NCI-H524 (cell line): ENCODE measurements at regions not wholly inside any gene's neighbourhood (a gene's known extent, or its start where the extent isn't known, plus 50 kb on each side); places are given as distances from the start of the nearest gene placed in this dataset.

Source experiments
- DNase-seq, 2 experiments: peaks; one replicate each; lab custom pipeline; 2025; lab: John Stamatoyannopoulos, UW

DNA sequence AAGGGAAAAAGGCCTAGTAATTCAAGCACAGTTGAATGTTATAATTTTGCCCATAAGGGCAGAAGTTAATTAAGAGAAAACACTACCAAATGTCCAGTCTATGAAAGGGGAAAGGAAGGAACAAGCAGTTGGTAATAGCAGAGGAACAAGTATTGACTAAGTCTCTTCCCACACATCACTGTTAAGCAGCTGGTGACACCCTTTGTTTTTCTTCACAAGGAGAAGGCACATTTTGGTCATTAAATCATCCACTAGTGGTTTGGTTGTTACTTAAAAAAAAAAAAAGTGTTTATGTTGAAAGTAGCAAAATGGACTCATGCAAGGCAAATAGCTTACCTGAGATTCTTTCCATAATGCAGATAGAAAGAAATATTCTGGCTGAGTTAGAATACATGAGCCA lies 321.4 kb upstream of the NECTIN3 start:
- no peak for DNase-seq

DNA sequence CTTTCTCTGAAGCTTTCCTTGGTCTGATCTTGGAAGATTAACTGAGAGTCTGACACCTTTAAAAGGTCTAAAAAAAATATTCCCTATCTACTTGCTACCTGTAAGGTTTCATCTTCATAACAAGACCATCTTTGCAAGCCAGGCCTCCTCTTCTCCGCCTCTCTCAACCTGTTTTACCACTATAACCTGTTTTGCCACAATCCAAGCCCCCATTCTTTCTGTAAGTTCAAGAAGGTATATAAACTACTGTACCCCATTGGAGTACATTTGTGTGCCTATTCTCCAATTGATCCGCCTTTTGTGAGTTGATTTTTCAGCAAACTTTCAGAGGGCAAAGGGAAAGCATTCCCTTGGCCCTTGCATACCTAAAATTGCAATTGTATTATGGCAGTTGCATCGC lies 319.3 kb upstream of the NECTIN3 start:
- DNase-seq = no peak

DNA sequence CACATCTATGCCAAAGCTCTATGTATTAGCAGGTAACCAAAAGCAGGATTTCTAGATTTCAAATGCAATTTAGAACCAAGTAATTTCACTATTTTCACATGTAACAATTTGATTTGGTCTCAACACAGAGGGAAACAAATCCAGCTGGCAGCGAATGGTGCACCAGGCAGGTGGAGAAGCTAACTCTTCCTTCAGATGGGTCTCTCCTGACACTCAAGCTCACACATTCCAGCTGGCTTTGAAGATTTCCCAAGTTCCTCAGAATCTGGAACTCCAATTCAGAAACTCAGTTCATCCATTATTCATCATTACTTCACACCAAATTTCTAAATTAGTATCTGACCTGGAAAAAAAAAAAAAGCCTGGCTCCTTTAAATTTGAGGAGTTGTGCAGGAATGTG lies 318.1 kb upstream of the NECTIN3 start:
- no peak for DNase-seq

- DNase-seq = no peak
These were observed 317.3 kb upstream of the NECTIN3 start for GRCh38 chr3:110754212-110754916.

- DNase-seq = no peak
These were observed 316.3 kb upstream of the NECTIN3 start for GRCh38 chr3:110755345-110755744.

DNA sequence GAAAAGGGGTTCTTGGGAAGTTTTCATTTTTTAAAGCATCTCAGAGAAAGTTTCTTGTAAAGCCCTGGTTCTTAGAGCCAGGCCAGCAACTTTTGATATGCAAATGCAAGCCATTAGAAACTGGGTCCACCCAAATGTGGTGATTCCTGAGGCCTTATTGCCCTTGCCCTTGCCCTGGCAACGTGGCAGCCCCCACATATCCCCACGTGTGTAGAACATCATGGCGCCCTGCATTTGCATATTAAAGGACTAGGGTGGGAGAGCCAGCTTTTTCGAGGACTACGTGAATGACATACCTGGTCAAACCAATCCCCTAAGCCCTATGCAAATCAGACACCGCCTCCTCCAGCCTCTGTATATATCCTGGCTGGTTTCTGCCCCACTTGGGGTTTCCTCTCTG lies 314.9 kb upstream of the NECTIN3 start:
- no peak for DNase-seq

- DNase-seq = no peak
These were observed 313.4 kb upstream of the NECTIN3 start for GRCh38 chr3:110758208-110758607.

DNA sequence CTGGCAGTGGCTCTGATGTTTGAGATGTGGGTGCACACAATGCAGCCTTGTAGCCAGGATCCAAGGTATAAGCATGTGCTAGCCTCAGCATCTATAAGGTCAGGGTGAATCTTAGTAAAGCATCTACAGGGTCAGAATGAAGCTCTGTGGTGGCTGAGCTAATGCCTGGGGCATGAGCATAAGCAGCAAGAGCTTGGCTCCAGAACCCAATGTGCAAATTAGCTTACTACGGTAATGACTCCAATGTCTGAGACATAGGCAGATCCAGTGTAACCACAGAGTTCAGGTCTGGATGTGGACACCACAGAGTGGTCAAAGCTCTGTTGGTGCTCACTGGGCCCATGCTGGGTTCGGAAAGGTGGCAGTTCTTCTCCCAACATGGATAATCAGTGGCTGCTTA lies 304.5 kb upstream of the NECTIN3 start:
- no peak for DNase-seq

DNA sequence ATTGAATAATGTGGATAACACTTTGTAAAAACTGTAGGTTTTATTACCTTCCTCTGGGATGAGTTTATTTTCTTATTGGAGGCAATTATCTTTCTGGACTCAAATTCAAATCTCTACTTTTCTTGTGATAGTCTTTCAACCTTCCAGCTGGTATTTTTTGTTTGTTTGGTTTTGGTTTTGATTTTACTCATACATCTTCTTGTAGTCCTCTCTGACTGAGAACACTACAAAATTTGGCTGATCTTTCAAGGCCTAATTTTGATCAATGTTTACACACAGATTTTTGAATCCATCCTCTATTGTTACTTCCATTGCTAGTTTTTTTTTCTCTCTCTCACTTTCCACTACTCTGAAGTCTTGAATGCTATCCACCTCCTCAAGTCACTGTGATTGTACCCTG lies 303.8 kb upstream of the NECTIN3 start:
- no peak for DNase-seq

GRCh38 chr3:110773413-110773954 lies 298.1 kb upstream of the NECTIN3 start:
- no peak for DNase-seq

DNA sequence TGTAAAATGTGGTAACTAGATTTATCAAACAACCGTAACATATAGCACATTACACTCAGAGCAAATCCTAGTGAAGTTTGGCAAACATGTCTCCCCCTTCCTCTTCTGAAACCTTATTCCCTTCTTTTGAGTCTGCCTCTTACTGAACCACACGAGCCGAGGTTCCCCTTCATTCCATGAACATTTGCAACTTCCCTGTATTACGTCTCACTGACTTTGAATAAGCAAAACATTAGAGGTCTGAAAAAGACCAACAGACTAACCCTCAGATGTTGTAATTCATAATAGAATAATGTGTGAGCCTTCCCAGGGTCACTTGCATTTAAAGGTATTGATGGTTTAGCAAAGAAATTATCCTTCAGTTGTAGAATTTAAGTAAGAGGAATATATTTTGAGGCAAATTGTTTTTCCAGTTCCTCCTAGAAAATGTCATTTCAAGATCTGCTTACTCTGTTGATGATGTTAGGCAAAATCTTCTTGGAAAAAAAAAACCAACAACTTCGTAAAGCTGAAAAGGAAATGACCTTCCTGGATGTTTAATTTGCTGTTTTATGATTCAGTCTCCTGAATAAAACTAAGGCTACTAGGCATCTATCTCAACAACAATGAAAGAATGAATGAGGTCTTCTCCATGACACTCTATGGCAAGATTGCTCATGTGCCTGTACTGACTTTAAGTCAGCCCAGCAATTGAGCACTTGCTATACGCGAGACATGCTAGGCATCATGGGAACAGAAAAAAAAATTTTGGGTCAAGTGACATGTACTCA lies 296.9 kb upstream of the NECTIN3 start:
- no peak for DNase-seq

- no peak for DNase-seq
These were observed 292.0 kb upstream of the NECTIN3 start for GRCh38 chr3:110779581-110779980.

DNA sequence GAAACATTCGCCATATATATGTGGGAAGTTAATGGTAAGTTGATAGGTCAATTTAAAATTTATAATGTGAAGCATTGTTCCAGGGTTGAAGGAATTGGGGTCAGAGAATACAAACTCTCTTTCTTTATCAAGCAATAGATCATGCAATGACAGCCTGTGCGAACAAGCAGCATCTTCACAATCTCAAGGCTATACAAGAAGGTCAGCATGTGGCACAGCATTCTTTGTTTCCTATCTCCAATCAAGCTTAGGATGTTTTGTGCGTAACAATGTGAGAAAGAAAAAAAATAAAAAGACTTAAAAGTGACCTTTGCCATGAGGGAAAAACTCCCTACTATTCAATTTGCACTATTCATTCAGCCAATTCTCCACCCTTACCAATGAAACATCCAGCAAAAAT lies 288.1 kb upstream of the NECTIN3 start:
- DNase-seq = no peak

- no peak for DNase-seq
These were observed 282.8 kb upstream of the NECTIN3 start for GRCh38 chr3:110788794-110789193.

GRCh38 chr3:110789315-110789714 lies 282.3 kb upstream of the NECTIN3 start:
- DNase-seq = no peak

DNA sequence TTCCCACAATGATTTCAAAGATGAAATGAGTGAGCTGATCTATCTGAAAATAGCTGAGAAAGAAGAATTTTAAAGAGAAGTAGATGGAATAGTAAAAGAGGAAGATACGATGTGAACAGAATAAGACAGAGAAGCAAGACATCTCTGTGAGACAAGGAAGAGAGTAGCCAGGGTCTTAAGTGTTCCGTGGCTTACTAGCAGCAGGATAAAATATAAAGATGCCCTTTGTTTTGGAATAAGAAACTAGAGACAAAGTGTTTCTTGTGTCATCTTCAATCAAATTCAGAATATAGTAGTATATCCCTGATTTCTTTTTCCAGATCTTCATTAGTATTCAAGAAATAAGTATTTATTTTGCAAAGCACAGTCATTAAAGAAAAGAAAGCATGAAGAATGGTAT lies 281.0 kb upstream of the NECTIN3 start:
- no peak for DNase-seq

DNA sequence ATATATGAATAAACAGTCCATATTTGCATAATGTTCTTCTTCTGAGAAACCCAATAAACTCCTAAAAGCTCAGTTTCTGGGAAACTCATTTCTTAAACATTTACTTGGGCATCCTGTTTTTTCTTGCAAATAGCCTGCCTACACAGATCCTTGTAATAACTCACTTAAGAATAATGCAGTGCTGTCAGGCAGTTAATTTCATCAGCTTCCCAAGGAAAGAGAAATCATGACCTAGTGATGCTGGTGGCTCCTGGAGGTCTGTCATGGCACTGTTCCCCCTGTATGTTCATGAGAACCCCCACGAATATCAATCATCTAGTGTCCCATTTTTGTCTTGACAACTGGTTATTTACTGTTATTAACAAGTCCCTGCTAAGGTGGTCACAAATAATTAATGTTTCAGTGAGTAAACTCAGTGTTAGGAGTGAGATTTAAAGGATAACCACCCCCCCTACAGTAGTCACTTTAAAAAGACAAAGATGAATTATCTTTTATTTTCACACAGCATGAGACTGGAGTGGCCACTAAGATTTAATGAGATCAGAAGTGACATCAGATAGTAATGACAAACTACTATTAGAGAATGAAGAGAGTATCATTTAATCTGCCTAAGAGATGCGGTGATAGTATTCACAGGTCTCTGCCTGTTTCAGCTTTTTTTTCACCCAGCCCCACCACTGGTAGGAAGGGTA lies 279.5 kb upstream of the NECTIN3 start:
- DNase-seq = no peak

DNA sequence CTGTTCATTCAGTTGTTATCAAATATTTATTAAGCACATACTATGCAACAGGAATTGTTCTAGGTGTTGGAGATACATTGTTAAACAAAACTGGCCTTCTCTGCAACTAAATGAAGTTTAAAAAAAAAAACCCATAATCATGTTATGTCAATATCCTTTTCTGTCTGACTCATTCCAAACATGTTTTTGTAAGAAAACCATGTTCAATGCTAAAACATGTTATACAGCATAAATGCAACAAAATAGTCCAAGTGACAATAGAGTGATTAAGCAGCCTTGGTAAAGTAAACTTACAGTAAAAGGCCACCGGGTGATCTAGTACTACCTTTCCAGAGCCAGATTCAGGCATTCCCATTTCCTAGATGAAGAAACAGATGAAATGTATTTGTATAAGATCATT lies 278.0 kb upstream of the NECTIN3 start:
- DNase-seq = no peak

DNA sequence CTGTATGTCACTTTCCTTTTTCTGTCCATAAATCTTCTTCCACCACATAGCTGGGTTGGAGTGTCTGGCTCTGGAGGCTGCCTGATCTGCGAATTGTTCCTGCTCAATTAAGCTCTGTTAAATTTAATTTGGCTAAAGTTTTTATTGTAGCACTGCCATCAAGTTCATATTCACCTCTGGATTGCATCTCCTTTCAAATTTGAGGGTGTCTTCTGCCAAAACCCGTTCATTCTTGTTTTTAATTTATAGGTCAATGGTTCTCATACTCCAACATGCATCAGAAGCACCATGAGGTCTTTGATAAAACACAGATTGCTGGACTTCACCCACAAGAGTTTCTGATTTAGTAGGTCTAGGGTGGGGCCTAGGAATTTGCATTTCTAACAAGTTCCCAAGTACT lies 276.5 kb upstream of the NECTIN3 start:
- DNase-seq = no peak

- no peak for DNase-seq
These were observed 272.3 kb upstream of the NECTIN3 start for GRCh38 chr3:110799271-110799670.

- no peak for DNase-seq
These were observed 266.8 kb upstream of the NECTIN3 start for GRCh38 chr3:110804856-110805255.

GRCh38 chr3:110806924-110807323 lies 264.7 kb upstream of the NECTIN3 start:
- DNase-seq = no peak

DNA sequence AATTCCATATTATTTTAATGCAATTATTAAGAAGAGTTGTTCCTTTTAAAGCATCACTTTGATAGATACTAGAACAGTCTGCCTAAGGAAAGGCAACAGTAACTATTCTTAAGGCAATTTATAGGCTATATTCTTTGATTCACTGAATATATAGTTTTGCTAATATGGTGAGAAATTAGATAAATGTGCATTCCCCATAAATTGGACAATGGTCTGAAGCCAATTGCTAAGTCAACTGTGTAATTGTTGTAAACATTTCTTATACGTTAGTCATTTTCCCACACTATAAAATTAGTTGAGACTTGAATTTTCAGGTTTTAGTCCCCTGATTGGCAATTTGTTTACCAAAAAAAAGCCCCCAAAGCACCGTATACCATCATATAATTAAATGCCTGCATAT lies 263.0 kb upstream of the NECTIN3 start:
- DNase-seq = no peak
